ENCODE measurements at regions not wholly inside any gene's neighbourhood (a gene's known extent, or its start where the extent isn't known, plus 50 kb on each side); places are given as distances from the start of the nearest gene placed in this dataset.

DNA sequence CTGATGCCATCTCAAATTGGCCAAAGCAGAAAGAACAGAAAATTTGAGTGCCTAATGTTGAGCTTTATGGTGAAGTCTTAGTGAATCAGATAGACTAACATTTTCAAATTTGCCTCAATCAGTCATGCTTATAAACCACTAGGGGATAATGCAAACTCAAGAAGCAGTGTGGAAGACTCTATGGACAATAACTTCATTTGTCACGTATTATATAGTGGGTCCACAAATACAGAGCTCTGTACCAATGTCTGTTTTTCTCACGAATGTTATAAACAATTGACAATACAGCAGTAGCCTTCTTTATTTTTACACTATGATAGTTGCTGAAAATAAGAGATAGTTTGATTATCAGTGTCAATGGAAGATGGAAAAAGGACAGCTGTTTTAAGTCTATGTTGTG, 190.8 kb upstream of the SLC8A1 start:
- ChIA-PET CTCF (no interaction called here), POLR2A (no interaction called here)
- FAIRE-seq (no peak), ATAC-seq (no peak), DNase-seq (ENCODE audit: low read depth in 1 of 2, low spot score in 1 of 2) (no peak)
- H3K27ac ChIP-seq: no peak overlapping the region
- no peak for TF ChIP-seq EP300 (IDR thresholded peaks at IDR 0.05)
- no peak for TF ChIP-seq FOXS1 (CRISPR knock-in tag; IDR thresholded peaks at IDR 0.05)
- TF ChIP-seq, protein P1, sequence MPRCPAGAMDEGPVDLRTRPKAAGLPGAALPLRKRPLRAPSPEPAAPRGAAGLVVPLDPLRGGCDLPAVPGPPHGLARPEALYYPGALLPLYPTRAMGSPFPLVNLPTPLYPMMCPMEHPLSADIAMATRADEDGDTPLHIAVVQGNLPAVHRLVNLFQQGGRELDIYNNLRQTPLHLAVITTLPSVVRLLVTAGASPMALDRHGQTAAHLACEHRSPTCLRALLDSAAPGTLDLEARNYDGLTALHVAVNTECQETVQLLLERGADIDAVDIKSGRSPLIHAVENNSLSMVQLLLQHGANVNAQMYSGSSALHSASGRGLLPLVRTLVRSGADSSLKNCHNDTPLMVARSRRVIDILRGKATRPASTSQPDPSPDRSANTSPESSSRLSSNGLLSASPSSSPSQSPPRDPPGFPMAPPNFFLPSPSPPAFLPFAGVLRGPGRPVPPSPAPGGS (IDR thresholded peaks at IDR 0.05): no peak
- no peak for TF ChIP-seq CBX2 (IDR thresholded peaks at IDR 0.05; ENCODE audit: borderline replicate concordance, low read depth)
- TF ChIP-seq RFX5 (IDR thresholded peaks at IDR 0.05): no peak
- no peak for TF ChIP-seq RAD21 (conservative IDR thresholded peaks at IDR 0.05 in 1 of 2, IDR thresholded peaks at IDR 0.05 in 1 of 2)
- TF ChIP-seq CHD4 (IDR thresholded peaks at IDR 0.05; ENCODE audit: borderline replicate concordance): no peak
- no peak for TF ChIP-seq MAFK (IDR thresholded peaks at IDR 0.05; ENCODE audit: partially characterized antibody)
- TF ChIP-seq, protein P2, sequence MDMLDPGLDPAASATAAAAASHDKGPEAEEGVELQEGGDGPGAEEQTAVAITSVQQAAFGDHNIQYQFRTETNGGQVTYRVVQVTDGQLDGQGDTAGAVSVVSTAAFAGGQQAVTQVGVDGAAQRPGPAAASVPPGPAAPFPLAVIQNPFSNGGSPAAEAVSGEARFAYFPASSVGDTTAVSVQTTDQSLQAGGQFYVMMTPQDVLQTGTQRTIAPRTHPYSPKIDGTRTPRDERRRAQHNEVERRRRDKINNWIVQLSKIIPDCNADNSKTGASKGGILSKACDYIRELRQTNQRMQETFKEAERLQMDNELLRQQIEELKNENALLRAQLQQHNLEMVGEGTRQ (IDR thresholded peaks at IDR 0.05): no peak
- no peak for TF ChIP-seq ZNF302 (CRISPR knock-in tag; IDR thresholded peaks at IDR 0.05)
- no peak for TF ChIP-seq E2F6 (IDR thresholded peaks at IDR 0.05; ENCODE audit: borderline replicate concordance, low read depth)
- TF ChIP-seq, protein P3, sequence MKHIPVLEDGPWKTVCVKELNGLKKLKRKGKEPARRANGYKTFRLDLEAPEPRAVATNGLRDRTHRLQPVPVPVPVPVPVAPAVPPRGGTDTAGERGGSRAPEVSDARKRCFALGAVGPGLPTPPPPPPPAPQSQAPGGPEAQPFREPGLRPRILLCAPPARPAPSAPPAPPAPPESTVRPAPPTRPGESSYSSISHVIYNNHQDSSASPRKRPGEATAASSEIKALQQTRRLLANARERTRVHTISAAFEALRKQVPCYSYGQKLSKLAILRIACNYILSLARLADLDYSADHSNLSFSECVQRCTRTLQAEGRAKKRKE (CRISPR knock-in tag; IDR thresholded peaks at IDR 0.05; ENCODE audit: low read depth): no peak
- no peak for TF ChIP-seq TP53 (CRISPR knock-in tag; IDR thresholded peaks at IDR 0.05)
- no peak for TF ChIP-seq NFE2L2 (conservative IDR thresholded peaks at IDR 0.05; ENCODE audit: low read length)
- no peak for TF ChIP-seq BHLHE40 (IDR thresholded peaks at IDR 0.05; ENCODE audit: low read depth, low read length)
- no peak overlapping the region for H3K4me3 ChIP-seq
- WGBS (ENCODE audit: missing lambda C conversion rate): 1% methylated on average over 2 of the region's 2 CpGs
- no peaks in the 10 kb centered on the region for H3K9me3 ChIP-seq
- no peaks in the 10 kb centered on the region for H3K4me1 ChIP-seq
- no peak overlapping the region for H3K4me2 ChIP-seq

GRCh38 chr2:40646642-40647041, 194.8 kb upstream of the SLC8A1 start:
- H3K4me1 ChIP-seq: no peaks in the 10 kb centered on the region
- H3K9me3 ChIP-seq: no peaks in the 10 kb centered on the region
- no peak for FAIRE-seq
- no peak overlapping the region for H3K4me2 ChIP-seq
- 8% methylated on average over 2 of the region's 2 CpGs for WGBS (ENCODE audit: missing lambda C conversion rate)
- TF ChIP-seq CBX2 (IDR thresholded peaks at IDR 0.05; ENCODE audit: borderline replicate concordance, low read depth) (peak; percentile 59), CBX8 (IDR thresholded peaks at IDR 0.05) (0 out of 2 replicates have a peak, but pooled peaks have one; percentile 70), MAFK (IDR thresholded peaks at IDR 0.05; ENCODE audit: partially characterized antibody) (no peak)
- CTCF ChIA-PET: no interaction called here
- no peak for ATAC-seq
- H3K27ac ChIP-seq: no peak overlapping the region
- no peak overlapping the region for H3K4me3 ChIP-seq
- POLR2A ChIA-PET: no interaction called here
- no peak for DNase-seq (ENCODE audit: low read depth in 1 of 2, low spot score in 1 of 2)

DNA sequence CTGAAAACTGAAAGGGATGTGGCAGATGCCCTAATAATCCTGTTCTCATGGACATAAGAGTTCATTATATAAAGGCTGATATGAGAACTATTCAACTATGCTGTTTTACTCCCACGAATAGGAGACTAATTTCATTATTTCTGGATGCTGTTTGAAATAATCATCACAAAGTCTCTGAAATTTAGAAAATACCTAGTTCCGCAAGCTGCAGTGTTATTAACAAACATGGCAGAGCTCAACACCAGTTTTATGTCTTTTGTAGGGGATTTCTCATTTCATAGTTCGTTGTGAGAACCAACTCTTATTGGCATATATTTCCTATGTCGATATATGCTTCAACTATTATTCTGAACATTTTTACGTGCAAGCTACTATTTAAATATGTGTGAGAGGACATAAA, 200.3 kb upstream of the SLC8A1 start:
- ATAC-seq (no peak), DNase-seq (ENCODE audit: low read depth in 1 of 2, low spot score in 1 of 2) (no peak), FAIRE-seq (no peak)
- TF ChIP-seq CBX8 (IDR thresholded peaks at IDR 0.05) (peak; percentile 78), SREBF2 (IDR thresholded peaks at IDR 0.05) (no peak), ZFP36 (IDR thresholded peaks at IDR 0.05; ENCODE audit: borderline replicate concordance, partially characterized antibody) (no peak), RNF2 (IDR thresholded peaks at IDR 0.05; ENCODE audit: borderline replicate concordance, low read depth) (peak; percentile 84; the same call in 1 of the 2 replicates)
- Histone ChIP-seq H3K4me2 (no peak overlapping the region), H3K4me1 (no peaks in the 10 kb centered on the region), H3K27ac (no peak overlapping the region), H3K4me3 (no peak overlapping the region), H3K9me3 (no peaks in the 10 kb centered on the region)
- WGBS (ENCODE audit: missing lambda C conversion rate): 17% methylated on average over 5 of the region's 5 CpGs
- CTCF ChIA-PET: interaction anchor here (0.9 kb wide), 1 partner anchor 11 kb away, joined by 3 read pairs; no protein-coding TSS in a partner anchor
- POLR2A ChIA-PET: no interaction called here

Data from A549 (cell line).